ENCODE measurements at regions not wholly inside any gene's neighbourhood (a gene's known extent, or its start where the extent isn't known, plus 50 kb on each side); places are given as distances from the start of the nearest gene placed in this dataset.

DNA sequence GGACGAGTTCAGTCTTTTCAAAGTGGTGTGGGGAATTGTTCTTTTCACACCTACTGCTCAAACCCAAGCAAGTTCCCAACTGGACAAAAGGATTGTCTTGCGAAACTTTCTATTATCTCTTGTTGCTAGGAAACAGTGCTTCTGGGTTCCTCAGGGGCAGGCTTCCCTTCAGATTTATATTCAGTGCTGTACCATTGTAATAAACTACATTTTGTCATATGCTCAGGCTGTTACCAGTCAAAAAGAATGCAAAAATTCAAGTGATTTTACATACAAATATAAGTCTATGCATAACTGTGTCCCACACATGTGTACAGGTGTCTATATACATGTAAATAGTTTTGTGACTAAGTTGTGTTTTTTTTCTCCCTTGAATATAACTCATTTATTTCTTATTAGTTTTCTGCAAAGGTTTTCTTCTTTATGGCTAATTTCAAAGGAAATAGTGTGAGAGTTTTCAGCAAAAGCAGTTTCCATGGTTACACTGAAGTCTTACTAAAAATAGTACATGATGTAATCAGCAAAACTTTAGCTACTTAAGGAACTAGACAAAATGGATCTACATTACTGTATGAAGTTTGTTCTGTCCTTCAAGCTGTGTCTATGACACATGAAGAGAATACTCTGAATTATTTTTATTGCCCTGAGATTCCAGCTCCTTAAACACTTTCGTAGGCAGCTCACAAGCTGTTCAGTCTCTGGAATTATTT lies 430.2 kb upstream of the TMPO start:
- Histone ChIP-seq H3K27me3 (replicated peaks; ENCODE audit: control insufficient read depth, insufficient read depth, low read length) (no peaks in the 10 kb centered on the region), H3K4me3 (replicated peaks; ENCODE audit: low read depth, low read length) (no peak overlapping the region), H3K36me3 (ENCODE audit: control insufficient read depth, insufficient read depth, low read length) (no peaks in the 10 kb centered on the region)
- no peak for TF ChIP-seq CTCF (IDR thresholded peaks at IDR 0.05; ENCODE audit: insufficient read depth, low read length, poor library complexity, severe bottlenecking)
- no peak for DNase-seq (ENCODE audit: extremely low read depth, insufficient read length)

DNA sequence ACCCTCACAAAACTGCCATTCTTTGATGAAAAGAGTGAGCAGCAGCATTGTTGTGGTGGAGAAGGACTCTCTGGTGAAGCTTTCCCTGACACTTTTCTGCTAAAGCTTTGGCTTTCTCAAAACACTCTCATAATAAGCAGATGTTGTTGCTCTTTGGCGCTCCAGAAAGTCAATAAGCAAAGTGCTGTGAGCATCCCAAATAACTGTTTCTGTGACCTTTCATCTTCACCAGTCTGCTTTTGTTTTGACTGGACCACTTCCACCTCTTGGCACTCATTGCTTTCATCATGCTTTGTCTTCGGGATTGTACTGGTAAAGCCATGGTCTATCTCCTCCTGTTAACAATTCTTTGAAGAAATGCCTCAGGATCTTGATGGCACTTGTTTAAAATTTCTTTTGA lies 424.7 kb upstream of the TMPO start:
- Histone ChIP-seq H3K4me3 (replicated peaks; ENCODE audit: low read depth, low read length) (no peak overlapping the region), H3K36me3 (ENCODE audit: control insufficient read depth, insufficient read depth, low read length) (no peaks in the 10 kb centered on the region), H3K27me3 (replicated peaks; ENCODE audit: control insufficient read depth, insufficient read depth, low read length) (no peaks in the 10 kb centered on the region)
- TF ChIP-seq CTCF (IDR thresholded peaks at IDR 0.05; ENCODE audit: insufficient read depth, low read length, poor library complexity, severe bottlenecking), result no peak
- no peak for DNase-seq (ENCODE audit: extremely low read depth, insufficient read length)

- Histone ChIP-seq H3K4me3 (replicated peaks; ENCODE audit: low read depth, low read length) (no peak overlapping the region), H3K36me3 (ENCODE audit: control insufficient read depth, insufficient read depth, low read length) (no peaks in the 10 kb centered on the region)
- TF ChIP-seq CTCF (IDR thresholded peaks at IDR 0.05; ENCODE audit: insufficient read depth, low read length, poor library complexity, severe bottlenecking), result no peak
These were observed 419.0 kb upstream of the TMPO start for GRCh38 chr12:98096436-98096835.

DNA sequence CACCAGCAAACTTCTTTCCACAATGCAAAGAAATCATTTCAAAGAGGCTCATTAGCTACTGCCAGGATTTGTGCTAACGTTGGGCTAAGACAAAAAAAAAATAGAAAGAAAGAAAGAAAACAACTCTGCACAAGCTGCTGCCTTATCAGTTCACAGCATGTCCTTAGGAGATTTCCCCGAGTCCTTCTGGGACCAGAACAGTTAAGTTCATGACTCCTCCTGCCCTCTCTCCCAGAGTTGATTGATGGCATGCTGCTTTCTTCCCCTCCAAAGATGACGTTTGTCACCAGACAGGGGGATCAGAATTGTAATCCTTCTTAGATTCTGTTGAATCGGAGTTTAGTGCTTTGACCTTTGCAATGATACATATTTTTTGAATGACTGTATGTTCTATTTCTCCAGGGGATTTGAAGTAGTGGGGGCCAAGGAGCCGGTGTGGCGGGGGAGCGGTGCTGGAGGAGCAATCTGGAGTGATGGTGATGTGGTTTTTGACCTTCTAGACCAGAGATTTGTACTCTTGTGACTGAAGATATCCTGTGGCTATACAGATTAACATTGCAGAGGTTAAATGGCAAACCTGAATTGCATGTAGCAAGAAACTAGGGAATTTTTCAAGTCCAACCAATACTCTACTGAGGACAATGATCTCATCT lies 409.2 kb upstream of the TMPO start:
- Histone ChIP-seq H3K27me3 (replicated peaks; ENCODE audit: control insufficient read depth, insufficient read depth, low read length) (no peaks in the 10 kb centered on the region), H3K36me3 (ENCODE audit: control insufficient read depth, insufficient read depth, low read length) (no peaks in the 10 kb centered on the region), H3K4me3 (replicated peaks; ENCODE audit: low read depth, low read length) (no peak overlapping the region)
- DNase-seq (ENCODE audit: extremely low read depth, insufficient read length), result no peak
- no peak for TF ChIP-seq CTCF (IDR thresholded peaks at IDR 0.05; ENCODE audit: insufficient read depth, low read length, poor library complexity, severe bottlenecking)

More at GRCh38 chr12:98096436-98096835, 419.0 kb upstream of the TMPO start:
- H3K27me3 ChIP-seq (replicated peaks; ENCODE audit: control insufficient read depth, insufficient read depth, low read length), result no peaks in the 10 kb centered on the region
- no peak for DNase-seq (ENCODE audit: extremely low read depth, insufficient read length)

DNA sequence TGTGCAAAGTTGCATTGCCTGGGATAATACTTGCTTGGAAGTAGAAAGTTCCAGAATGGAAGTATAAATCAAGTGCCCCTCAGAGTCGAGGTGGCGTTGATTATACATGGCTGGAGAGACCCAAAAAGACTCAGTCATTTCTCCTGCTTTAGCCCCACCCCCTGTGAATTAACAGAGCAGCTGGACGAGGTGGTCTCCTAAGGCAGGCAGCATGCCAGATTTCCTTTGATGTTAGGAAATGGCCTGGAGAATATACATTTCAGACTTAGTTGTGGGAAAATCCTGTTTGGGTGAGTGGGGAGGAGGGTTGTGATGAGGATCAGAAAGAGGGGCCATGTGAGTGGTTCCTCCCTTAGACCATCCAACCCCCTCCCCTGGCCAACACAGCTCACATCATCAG lies 406.1 kb upstream of the TMPO start:
- DNase-seq (ENCODE audit: extremely low read depth, insufficient read length), result no peak
- no peaks in the 10 kb centered on the region for H3K27me3 ChIP-seq (replicated peaks; ENCODE audit: control insufficient read depth, insufficient read depth, low read length)
- H3K36me3 ChIP-seq (ENCODE audit: control insufficient read depth, insufficient read depth, low read length), result no peaks in the 10 kb centered on the region
- TF ChIP-seq CTCF (IDR thresholded peaks at IDR 0.05; ENCODE audit: insufficient read depth, low read length, poor library complexity, severe bottlenecking), result no peak
- H3K4me3 ChIP-seq (replicated peaks; ENCODE audit: low read depth, low read length), result no peak overlapping the region
